ENCODE measurements at regions not wholly inside any gene's neighbourhood (a gene's known extent, or its start where the extent isn't known, plus 50 kb on each side); places are given as distances from the start of the nearest gene placed in this dataset.

DNA sequence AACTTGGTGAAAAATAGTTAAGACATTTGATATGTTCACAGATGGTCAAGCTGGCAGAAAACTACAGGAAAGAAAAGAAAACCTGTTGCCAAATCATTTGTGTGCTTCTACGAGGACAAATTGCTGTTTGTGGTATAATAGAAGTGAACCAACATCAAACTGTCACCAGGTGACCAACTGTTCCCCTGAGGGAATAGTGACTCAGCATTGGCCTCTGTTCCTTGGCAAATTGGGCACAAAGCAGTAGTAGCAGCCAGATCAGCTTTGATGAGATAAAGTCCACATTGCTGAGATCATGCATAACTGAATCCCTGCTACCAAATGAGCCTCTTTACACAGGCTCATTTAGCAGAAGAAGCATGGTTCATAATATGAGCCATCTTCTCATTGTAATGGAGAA, 103.5 kb downstream of the POSTN start:
- no peaks in the 10 kb centered on the region for H3K4me1 ChIP-seq
- no peaks in the 10 kb centered on the region for H3K9me3 ChIP-seq
- no peaks in the 10 kb centered on the region for H3K27me3 ChIP-seq
- intact Hi-C loops (cut with DNase I): loop anchor here (2.0 kb wide), 1 partner anchor 18 kb away; no protein-coding TSS in a partner anchor
- no peak overlapping the region for H3K4me3 ChIP-seq
- DNase-seq (ENCODE audit: low spot score in 2 of 2): no peak
- H3K36me3 ChIP-seq: no peaks in the 10 kb centered on the region
- peak overlapping the region in 1 of 2 donors; percentile 6 for H3K27ac ChIP-seq
- TF ChIP-seq, protein P1, sequence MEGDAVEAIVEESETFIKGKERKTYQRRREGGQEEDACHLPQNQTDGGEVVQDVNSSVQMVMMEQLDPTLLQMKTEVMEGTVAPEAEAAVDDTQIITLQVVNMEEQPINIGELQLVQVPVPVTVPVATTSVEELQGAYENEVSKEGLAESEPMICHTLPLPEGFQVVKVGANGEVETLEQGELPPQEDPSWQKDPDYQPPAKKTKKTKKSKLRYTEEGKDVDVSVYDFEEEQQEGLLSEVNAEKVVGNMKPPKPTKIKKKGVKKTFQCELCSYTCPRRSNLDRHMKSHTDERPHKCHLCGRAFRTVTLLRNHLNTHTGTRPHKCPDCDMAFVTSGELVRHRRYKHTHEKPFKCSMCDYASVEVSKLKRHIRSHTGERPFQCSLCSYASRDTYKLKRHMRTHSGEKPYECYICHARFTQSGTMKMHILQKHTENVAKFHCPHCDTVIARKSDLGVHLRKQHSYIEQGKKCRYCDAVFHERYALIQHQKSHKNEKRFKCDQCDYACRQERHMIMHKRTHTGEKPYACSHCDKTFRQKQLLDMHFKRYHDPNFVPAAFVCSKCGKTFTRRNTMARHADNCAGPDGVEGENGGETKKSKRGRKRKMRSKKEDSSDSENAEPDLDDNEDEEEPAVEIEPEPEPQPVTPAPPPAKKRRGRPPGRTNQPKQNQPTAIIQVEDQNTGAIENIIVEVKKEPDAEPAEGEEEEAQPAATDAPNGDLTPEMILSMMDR (IDR thresholded peaks at IDR 0.05): no peak

DNA sequence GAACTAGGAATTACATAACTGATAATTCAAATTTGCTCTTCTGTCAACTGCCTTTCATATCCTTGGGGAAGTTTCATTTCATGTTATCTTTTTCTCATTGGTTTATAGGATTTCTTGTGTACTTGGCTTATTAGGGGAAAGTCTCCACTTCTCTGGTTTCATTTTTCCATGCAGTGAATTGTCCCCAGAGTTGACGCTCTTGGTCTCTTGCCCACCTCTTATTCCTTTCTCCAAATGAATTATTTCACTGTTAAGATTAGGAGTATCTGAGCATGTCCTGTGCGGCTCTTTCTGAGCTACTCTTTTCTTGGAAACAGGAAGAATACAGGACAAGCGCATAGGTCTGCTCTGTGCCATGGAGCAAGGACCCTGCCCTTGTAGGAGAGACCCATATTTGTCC, 104.8 kb downstream of the POSTN start:
- H3K9me3 ChIP-seq: no peaks in the 10 kb centered on the region
- H3K27me3 ChIP-seq: no peaks in the 10 kb centered on the region
- H3K27ac ChIP-seq: peak overlapping the region in 1 of 2 donors; percentile 47
- H3K36me3 ChIP-seq: no peaks in the 10 kb centered on the region
- no peak for DNase-seq (ENCODE audit: low spot score in 2 of 2)
- intact Hi-C loops (cut with DNase I): loop anchor here (2.0 kb wide), 1 partner anchor 19 kb away; no protein-coding TSS in a partner anchor
- TF ChIP-seq, protein P1 (IDR thresholded peaks at IDR 0.05): no peak
- peaks cover 0 to 6% of the 10 kb centered on the region in 2 donors for H3K4me1 ChIP-seq
- H3K4me3 ChIP-seq: no peak overlapping the region

DNA sequence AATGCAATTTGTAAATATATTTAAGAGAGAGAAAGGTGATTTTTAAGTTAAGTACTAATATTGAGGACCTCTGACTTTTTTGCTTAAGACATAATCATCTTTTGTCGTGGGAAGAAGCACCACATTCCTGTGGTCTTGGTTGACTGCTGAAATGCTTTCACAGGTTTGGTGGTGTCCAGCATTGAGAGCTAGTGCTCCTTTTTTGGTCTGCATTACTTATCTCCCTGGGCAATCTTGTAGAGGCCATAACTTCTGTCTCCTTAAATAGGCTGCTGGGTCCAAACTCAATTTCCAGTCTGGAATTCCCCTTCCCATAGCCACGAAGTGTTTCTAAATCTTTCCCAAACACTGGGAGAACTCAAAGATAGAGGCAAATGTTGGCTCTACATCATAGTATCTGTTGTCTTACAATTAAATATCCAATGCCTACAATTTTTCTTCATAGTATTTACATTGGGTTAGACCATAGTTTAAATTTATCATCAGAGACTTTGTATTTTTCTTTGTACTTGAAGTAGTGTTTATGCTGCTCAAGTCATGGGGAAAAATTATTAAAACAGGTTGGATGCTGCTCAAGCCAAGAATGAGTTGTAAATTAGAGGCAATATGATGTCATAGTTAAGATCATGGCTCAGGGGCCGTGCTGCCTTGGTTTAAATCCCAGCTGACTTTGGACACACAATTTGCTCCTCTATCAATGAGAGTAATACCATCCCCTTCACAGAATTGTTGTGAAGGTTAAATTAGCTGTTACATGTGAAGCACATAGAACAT, 105.6 kb downstream of the POSTN start:
- Histone ChIP-seq H3K36me3 (no peaks in the 10 kb centered on the region), H3K4me3 (no peak overlapping the region), H3K4me1 (peaks cover 0 to 7% of the 10 kb centered on the region in 2 donors), H3K27me3 (no peaks in the 10 kb centered on the region), H3K9me3 (no peaks in the 10 kb centered on the region), H3K27ac (peak overlapping the region; percentile 41 to 47)
- intact Hi-C loops (cut with DNase I): no loop called here
- DNase-seq (ENCODE audit: low spot score in 2 of 2): no peak
- TF ChIP-seq, protein P1 (IDR thresholded peaks at IDR 0.05): no peak

DNA sequence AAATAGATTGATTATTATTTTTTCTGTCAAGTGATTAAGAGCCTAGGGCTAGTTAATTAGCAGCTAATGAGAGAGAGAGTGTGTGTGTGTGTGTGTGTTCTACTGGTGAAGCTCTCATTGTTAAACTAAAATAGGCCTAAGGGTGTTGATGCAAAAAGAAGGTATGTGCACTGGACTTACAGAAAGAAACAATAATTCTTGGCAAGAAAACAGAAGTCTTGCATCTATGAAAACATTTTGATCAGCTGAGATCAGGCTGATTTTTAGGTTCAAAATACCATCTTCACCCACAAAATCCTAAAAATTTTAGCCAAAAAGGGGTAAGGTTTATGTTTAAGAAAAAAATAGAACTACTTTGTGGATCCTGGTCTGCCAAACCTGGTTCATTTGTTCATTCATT, 106.5 kb downstream of the POSTN start:
- intact Hi-C loops (cut with DNase I): no loop called here
- Histone ChIP-seq H3K27ac (no peak overlapping the region), H3K9me3 (no peaks in the 10 kb centered on the region), H3K36me3 (no peaks in the 10 kb centered on the region), H3K4me3 (no peak overlapping the region), H3K4me1 (peaks cover 0 to 7% of the 10 kb centered on the region in 2 donors), H3K27me3 (no peaks in the 10 kb centered on the region)
- TF ChIP-seq, protein P1 (IDR thresholded peaks at IDR 0.05): no peak
- DNase-seq (ENCODE audit: low spot score in 2 of 2): no peak

DNA sequence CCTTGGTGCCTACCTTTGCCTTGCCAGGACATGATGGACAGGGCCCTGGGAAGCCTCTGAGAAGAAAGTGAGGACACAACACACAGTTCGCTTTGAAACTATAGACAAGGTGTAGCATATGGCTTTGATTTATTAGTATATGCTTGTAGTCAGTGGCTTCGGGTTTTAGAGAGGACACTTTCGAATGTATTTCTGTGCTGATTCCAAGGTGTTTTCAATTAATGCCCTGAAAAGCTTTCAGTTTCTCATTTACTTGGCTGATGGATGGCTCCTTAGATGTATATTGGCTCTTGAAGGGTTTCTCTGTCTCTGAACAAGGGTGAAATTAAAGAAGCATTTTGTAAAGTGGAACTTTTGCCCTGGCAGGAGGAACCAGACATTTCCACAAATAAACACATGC, 106.9 kb downstream of the POSTN start:
- TF ChIP-seq, protein P1 (IDR thresholded peaks at IDR 0.05): no peak
- intact Hi-C loops (cut with DNase I): no loop called here
- no peaks in the 10 kb centered on the region for H3K36me3 ChIP-seq
- no peak for DNase-seq (ENCODE audit: low spot score in 2 of 2)
- H3K9me3 ChIP-seq: no peaks in the 10 kb centered on the region
- H3K4me1 ChIP-seq: peaks cover 0 to 7% of the 10 kb centered on the region in 2 donors
- H3K4me3 ChIP-seq: no peak overlapping the region
- no peak overlapping the region for H3K27ac ChIP-seq
- H3K27me3 ChIP-seq: no peaks in the 10 kb centered on the region

All from ascending aorta (tissue), 2 donors.